ENCODE measurements at regions not wholly inside any gene's neighbourhood (a gene's known extent, or its start where the extent isn't known, plus 50 kb on each side); places are given as distances from the start of the nearest gene placed in this dataset.
"Not testable (repeated sequence)": the region's sequence is repeated elsewhere in the genome, so short reads cannot be mapped to it uniquely, and the experiment has no call there.

DNA sequence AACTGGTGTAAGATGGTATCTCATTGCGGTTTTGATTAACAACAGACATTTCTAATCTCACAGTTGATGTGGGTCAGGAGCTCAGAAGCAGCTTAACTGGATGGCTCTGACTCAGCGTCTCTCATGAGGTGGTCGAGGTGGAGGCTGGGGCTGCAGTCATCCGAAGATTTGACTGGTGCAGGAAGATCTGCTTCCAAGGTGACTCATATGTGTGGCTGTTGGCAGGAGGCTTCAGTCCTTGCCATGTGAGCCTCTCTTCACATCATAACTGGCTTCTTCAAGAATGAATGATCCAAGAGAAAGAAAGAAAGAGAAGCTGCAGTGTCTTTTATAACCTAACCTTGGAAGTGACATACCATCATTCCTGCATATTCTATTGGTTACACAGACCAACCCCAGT, 376.1 kb downstream of the SEC14L1 start:
- intact Hi-C loops (cut with DNase I): no loop called here

DNA sequence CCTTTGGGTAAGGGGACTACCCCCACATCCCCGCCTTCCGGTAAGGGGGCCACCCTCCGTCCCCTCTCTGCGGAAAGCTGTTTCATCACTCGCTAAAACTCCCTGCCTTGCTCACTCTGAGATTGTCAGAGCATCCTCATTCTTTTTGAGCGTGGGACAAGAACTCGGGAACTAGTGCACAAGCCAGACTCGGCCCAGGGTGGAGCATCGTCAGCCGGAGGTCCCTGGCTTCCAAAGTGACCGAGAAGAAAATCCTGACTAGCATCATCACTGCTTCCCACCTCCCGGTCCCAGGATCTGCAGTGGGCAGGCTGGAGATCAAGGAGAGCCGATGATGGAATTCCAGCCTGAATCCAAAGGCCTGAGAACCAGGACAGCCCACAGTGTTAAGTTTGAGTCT, 380.3 kb downstream of the SEC14L1 start:
- peak in 2 of 10 donors; percentile 59 to 76 for DNase-seq
- intact Hi-C loops (cut with DNase I): no loop called here

More for the DNA sequence above, 376.1 kb downstream of the SEC14L1 start:
- peak in 2 of 10 donors; percentile 22 to 57 for DNase-seq

DNA sequence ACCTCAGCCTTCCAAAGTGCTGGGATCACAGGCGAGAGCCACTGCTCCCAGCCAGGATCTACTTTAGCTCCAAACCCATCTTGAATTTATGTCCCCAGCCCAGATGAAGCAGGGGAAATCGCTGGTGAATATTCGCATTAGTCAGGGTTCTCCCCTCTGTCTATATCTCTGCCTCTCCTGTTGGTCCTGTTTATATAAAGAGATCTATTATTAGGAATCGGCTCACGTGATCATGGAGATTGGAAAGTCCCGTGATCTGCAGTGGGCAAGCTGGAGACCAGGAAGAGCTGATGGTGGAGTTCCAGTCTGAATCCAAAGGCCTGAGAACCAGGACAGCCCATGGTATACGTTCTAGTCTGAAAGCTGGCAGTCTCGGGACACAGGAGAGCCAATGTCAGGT, 382.8 kb downstream of the SEC14L1 start:
- DNase-seq: peak in 1 of 10 donors; percentile 6
- intact Hi-C loops (cut with DNase I): no loop called here

DNA sequence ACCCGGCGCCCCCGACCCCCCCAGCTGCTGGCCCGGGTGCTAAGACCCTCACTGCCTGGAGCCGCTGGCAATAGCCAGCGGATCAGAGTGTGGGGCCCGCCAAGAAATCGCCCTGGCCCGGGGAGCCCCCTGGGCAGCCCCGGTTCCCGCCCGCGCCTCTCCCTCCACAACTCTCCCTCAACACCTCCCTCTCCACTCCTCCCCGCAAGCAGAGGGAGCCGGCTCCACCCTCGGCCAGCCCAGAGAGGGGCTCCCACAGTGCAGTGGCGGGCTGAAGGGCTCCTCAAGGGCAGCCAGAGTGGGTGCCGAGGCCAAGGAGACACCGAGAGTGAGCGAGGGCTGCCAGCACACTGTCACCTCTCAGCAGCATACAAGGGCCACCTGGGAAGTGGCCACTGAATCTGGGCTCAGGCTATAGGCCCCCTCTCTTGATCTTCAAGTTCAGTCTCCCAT, 385.5 kb downstream of the SEC14L1 start:
- intact Hi-C loops (cut with DNase I): no loop called here
- DNase-seq: peak in 1 of 10 donors; percentile 87

DNA sequence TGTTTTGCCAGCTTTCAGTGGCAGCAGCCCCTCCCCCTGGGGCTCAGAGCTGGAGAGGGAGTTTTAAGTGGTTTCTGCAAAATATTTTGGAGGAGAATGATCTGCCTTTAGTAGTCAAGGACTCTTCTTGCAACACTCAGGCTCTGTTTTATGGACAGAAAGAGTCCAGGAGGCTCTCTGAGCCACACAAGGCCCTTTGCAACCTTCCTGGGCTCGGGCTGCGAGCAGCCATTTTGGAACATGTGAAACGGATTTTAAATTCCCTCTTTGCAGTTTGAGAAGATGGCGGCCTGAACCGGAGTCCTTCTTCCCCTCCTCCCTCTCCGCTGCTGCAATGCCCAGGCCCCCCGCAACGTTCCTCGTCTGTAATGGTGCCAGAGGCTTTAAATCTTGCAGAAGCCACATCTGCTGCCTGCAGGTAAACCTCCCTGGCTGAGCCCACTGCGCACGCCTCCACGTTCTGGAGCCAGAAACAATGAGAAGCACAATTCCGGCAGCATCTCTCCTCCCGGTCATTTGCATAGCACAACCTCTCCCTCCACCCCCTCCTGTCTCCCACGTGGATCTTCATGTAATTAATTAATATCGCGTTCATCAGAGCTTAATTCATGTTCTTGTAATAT, 386.1 kb downstream of the SEC14L1 start:
- DNase-seq: peak in 5 of 10 donors; percentile 38 to 89 (median 44)
- intact Hi-C loops (cut with DNase I): no loop called here

DNA sequence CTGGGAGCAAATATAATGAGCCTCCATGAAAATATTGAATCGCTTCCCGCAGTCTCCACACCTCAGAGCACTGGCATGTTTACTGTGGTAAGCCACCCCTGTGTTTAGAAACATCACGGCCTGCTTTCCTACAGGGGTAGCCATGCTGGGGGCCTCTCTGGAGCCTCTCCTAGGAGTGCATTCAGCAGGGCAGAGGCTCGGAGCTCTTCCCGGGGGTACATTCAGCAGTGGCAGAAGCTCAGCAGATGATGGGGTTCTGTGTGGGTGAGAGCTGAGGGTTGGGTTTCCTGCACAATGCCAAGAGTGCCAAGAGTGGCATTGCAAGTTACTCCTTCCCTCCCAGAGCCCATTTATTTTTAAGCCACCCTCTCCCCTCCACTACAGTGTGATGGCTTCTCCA, 386.6 kb downstream of the SEC14L1 start:
- peak in 4 of 10 donors; percentile 29 to 88 (median 42) for DNase-seq
- intact Hi-C loops (cut with DNase I): no loop called here

DNA sequence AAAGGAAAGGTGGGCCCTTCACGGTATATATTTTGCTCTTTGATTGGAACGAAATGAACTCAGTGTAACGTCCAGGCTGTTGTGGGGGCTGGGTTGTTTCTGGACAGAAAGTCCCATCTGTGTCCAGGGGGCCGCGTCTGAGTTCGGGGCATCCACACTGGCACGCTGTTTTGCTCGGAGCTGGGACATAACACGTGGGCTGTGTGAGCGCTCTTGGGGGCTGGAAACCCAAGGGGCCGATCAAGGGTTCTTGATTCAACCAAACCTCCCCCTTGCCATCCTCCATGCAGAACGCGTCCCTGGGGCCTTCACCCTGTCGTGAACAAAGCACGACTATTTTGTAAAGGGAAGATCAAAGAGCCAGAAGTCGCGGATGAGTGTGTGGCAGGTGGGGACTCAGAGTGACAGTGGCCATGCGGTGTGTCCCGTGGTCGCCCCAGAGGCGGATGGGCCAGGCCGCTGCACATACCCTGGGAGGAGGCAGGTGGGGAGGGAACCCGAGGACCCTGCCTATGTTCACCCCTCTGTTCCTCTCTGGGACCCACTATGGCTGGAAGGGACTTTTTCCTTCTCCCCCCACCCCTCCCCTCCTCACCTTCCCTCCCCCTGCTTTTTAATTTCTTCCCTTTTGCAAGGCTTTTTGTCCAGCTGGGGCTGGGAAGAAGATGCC, 387.2 kb downstream of the SEC14L1 start:
- intact Hi-C loops (cut with DNase I): no loop called here

DNA sequence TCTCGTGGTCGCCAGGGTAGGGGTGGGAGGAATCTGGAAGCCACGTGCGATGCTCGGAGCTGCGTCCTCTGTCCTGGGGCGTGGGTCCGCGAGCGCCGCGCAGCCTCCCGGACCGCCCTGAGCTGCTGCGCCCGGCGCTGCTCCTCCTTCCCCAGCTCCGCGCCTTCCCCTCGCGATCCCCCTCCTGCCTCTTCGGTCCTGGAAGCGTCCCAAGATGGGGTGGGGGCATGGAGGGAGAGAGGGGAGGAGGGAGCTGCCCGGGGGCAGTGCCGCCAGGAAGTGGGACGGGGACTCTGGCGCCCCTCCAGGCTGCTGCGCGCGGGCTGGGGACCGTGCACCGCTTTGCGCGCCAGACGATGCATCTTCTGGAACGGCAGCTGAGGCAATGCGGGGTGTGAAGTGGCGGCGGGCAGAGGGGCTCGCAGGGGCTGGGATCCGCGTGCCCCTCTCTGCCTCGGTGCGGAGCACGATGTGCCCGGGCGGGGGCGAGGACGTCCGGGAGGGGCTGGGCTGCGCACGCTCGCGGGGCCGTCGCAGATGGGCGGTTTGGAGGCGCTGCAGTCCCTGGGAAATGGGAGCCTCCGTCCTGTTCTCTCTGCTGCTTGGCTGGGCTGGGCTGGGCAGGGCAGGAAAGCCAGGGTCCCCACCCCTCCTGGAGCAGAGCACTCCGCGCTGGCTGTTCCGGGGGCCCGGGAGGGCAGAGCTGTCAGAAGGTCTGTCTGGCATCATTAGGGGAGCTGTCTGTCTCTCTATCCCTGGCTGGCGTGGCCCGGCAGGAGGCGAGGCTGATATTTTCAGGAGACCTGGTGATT, 388.0 kb downstream of the SEC14L1 start:
- peak; percentile 40 to 96 (median 68) for DNase-seq
- intact Hi-C loops (cut with DNase I): no loop called here

More for the DNA sequence above, 387.2 kb downstream of the SEC14L1 start:
- peak in 5 of 10 donors; percentile 28 to 85 (median 40) for DNase-seq

DNA sequence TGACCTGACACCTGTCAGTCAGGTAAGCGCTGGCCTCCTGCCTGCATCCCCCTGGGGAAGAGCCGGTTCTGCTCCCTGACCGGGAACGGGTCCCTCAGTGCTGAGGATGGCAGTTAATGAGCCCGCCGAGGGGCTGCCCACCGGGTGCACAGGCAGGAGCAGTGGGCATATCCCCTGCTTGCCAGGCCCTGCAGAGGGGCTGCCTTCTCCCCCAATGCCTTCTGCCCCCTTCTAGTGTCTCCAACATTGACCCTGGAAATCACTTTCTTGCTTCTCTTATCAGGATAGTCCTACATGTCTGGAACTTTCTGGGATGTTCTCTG, 388.5 kb downstream of the SEC14L1 start:
- intact Hi-C loops (cut with DNase I): no loop called here
- no peak for DNase-seq

DNA sequence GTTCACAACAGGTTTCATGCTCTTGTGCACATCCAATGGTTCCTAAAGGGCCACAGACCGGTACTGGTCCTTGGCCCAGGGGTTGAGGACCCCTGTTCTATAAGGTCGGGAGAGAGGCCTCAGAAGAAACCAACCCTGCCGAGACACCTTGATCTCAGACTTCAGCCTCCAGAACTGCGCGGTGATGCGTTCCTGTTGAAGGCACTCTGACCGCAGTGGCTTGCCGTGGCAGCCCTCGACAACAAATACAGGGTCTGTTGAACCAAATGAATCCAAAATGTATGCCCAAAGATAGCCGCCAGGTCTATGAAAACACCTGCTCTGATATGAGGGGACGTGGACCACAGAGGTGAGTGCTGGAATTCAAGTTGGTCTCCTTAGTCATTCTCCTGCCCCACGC, 389.8 kb downstream of the SEC14L1 start:
- peak in 1 of 10 donors; percentile 65 for DNase-seq

DNA sequence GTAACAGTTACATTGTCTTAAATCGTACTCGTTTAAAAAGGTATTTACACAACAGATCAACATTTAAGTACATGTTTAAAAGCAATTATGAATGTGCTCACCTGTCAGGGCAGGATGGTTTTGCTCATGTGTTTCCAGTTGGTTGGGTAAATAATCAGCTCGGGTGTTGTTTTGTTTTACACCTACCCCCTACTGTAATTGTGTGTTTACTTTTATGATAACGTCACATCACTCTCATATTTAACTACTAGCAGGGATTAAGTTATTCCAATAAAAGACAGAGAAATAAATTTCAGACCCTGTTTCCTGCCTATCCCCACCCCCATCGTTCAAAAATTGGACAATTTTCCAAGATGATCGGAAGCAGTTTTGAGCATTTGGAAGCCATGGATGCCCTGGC, 390.2 kb downstream of the SEC14L1 start:
- intact Hi-C loops (cut with DNase I): no loop called here
- no peak for DNase-seq

More for the DNA sequence above, 389.8 kb downstream of the SEC14L1 start:
- intact Hi-C loops (cut with DNase I): no loop called here

DNA sequence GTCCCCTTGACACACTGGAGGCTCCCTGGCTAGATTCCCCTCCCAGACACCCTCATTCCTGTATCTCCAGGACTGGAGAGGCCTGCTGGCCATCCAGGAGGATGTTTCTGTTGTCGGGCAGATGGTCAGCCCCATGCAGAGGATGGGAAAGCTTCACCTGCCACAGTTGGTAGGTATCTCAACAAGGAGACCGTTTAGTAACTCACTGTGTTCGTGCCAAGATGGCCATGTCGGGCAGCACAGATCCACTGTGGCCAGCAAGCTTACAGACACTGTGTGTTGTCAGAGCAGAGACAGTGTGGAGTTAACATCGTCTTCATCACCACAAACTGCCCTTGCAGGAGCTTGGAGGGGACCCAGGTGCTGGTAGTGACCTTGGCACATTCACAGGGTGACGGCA, 390.9 kb downstream of the SEC14L1 start:
- peak in 1 of 10 donors; percentile 63 for DNase-seq
- intact Hi-C loops (cut with DNase I): no loop called here

DNA sequence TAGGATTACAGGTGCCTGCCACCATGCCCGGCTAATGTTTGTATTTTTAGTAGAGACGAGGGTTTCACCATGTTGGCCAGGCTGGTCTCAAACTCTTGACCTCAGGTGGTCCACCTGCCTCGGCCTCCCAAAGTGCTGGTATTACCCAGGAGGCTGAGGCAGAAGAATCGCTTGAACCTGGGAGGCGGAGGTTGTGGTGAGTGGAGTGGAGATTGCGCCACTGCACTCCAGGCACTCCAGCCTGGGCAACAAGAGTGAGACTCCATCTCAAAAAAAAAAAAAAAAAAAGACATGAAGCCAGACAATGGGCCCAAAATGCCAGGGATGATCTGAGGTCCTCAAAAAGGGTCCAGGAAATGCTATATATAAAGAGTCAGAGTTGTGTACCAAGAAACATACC, 392.9 kb downstream of the SEC14L1 start:
- intact Hi-C loops (cut with DNase I): not testable (repeated sequence)

DNA sequence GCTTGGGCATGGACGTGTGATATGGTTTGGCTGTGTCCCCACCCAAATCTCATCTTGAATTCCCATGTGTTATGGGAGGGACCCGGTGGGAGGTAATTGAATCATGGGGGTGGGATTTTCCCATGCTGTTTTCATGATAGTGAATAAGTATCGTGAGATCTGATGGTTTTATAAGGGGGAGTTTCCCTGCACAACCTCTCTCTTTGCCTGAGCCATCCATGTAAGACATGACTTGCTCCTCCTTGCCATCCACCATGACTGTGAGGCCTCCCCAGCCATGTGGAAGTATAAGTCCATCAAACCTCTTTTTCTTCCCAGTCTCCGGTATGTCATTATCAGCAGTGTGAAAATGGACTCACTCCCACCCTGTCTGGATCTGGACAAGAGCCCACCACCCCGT, 393.4 kb downstream of the SEC14L1 start:
- no peak for DNase-seq
- intact Hi-C loops (cut with DNase I): no loop called here

More for the DNA sequence above, 392.9 kb downstream of the SEC14L1 start:
- not testable (repeated sequence) for DNase-seq

DNA sequence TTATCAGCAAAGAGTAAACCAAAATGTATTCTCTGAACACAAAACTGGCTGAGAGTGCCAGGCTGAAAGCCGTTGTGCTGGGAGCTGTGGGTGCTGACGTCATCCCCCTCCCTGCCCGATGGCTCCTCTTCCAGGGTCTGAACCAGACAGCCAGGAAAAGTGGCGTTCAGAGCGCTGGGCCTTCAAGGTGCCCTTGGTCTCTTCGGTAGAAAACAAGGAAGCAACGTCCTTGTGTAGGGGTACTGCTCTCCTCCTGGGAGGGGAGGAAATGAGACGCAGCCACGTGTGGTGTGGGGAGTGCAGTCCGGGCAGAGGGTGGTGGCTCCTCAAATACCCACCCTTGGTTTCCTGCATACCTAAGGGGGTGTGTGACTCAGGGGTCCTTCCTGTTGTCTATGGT, 394.7 kb downstream of the SEC14L1 start:
- peak in 2 of 10 donors; percentile 82 to 85 for DNase-seq
- intact Hi-C loops (cut with DNase I): no loop called here

DNA sequence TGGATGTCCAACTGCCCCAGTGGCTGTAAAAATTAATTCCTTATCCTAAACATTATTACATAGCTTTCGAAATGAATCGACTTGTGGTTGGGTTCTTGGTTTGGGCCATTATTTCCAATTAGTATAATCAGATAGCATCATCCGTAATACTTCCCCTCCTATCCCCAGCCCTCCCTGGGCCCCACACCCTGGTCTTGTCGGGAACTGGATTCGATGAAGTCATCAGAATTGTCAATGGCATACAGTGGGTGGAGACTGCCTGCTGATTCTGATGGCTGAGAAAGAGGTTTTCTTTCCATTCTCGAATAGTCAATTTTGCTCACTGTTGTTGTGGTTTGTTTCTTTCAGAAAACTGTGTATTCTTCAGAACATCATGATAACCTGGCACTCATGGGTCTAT, 395.1 kb downstream of the SEC14L1 start:
- DNase-seq: peak in 2 of 10 donors; percentile 10 to 30
- intact Hi-C loops (cut with DNase I): no loop called here

DNA sequence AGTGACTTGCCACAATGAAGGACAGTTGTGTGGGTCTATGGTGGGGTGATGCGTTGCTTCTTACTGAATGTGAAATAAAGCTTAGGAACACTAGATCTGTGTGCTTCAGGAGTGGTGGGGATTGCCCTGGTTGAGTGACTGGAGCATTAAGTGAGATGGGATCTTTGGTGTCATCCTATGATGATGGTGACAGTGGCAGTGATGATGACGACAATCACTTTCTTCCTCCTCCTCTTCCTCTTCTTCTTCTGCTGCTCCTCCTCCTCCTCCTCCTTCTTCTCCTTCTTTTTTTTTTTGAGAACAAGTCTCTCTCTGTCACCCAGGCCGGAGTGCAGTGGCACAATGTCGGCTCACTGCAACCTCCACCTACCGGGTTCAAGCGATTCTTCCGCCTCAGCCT, 396.8 kb downstream of the SEC14L1 start:
- intact Hi-C loops (cut with DNase I): no loop called here
- peak in 1 of 10 donors; percentile 22 for DNase-seq

DNA sequence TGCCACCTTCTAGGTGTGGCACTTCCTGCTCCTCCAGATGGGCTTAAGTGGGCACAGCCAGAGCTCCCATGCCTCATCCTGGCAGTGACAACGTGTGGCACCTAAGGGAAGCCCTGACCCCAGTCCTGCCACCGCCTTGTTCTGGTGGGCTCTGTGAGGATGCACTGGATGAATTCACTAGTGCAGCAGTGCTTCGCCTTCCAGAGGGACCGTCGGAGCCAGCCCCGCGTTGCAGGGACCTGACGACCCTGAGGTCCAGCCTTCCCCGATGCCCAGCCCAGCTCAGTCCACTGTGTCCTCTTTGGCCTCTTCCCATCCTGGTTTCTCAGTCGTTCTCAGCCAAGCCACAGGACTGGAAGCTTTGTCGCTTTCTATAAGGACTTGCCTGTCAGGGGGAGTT, 399.8 kb downstream of the SEC14L1 start:
- peak in 3 of 10 donors; percentile 62 to 80 (median 64) for DNase-seq
- intact Hi-C loops (cut with DNase I): loop anchor here (5.0 kb wide), 3 partner anchors 197 to 472 kb away; partner anchors contain the start of gene TNRC6C

DNA sequence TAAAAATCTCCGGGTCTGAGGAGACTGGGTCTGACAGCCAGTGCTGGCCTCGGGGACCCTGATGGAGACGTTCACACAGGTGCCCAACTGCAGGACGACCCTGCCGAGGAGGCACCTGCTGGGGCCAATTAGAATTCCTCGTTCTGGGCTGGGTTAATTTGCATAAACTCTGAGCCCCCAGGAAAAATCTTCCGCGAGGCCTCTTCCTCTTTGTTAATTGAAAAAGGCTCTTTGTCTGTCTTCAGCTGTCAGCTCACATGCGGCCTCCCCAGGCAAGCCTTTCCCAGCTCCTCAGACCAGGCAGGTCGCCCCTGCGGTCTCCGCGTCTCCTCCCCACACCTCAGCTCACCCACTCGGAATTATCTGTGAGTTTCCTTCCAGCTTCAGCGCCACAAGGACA, 400.2 kb downstream of the SEC14L1 start:
- DNase-seq: peak in 2 of 10 donors; percentile 39 to 49
- intact Hi-C loops (cut with DNase I): loop anchor here (5.0 kb wide), 3 partner anchors 196 to 471 kb away; partner anchors contain the start of gene TNRC6C

DNA sequence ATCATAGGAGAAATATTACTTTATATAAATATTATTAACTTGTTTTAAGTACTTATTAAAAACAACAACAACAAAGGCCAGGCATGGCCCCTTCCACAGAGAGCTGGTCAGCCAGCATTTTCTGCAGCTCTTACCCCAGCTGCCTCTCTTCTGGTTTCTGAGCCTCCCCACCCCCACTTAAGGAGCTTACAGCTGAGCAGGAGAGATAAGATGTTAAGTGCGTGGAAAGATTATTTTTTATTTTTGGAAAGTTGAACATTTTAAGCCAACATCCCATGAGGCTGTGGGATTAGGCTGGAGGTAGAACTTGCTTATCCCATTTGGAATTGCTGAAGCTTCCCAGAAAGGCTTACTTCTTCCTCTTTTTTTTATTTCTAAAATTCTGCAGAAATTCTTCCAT, 401.2 kb downstream of the SEC14L1 start:
- intact Hi-C loops (cut with DNase I): loop anchor here (5.0 kb wide), 3 partner anchors 195 to 470 kb away; partner anchors contain the start of gene TNRC6C

More for the DNA sequence above, 401.2 kb downstream of the SEC14L1 start:
- DNase-seq: peak in 2 of 10 donors; percentile 26 to 56
